ENCODE measurements at regions not wholly inside any gene's neighbourhood (a gene's known extent, or its start where the extent isn't known, plus 50 kb on each side); places are given as distances from the start of the nearest gene placed in this dataset.

DNA sequence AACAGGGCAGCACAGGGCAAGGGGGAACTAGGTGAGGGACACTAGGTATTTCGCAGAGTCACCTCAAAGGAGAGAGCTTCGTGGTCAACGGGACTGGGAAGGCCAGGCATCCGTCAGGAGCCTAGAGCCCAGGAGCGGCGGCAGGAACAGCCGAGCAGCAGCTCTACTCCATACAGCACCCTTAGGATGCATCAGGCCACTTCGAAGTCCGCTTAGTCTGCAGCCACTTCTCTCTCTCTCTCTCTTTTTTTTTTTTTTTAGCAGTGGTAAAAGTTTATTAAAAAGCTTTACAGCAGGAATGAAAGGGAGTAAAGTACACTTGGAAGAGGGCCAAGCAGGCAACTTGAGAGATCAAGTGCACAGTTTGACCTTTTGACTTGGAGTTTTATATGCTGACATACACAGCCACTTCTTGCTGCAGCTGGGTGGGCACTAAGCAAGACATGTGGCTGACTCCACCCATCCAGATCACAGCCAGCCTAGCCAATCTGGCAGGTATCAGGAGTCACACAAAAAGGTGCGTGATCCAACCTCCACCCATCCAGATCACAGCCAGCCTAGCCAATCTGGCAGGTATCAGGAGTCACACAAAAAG lies 209.7 kb upstream of the RADX start:
- no peak for ATAC-seq (ENCODE audit: low read depth)
- DNase-seq (ENCODE audit: low spot score in 2 of 2) = no peak
- Mint-ChIP-seq H3K9me3 (no peaks in the 10 kb centered on the region), H3K27ac (no peak overlapping the region), H3K4me1 (no peaks in the 10 kb centered on the region), H3K27me3 (peaks cover 3% of the 10 kb centered on the region), H3K4me3 (no peak overlapping the region), H3K36me3 (no peaks in the 10 kb centered on the region)

DNA sequence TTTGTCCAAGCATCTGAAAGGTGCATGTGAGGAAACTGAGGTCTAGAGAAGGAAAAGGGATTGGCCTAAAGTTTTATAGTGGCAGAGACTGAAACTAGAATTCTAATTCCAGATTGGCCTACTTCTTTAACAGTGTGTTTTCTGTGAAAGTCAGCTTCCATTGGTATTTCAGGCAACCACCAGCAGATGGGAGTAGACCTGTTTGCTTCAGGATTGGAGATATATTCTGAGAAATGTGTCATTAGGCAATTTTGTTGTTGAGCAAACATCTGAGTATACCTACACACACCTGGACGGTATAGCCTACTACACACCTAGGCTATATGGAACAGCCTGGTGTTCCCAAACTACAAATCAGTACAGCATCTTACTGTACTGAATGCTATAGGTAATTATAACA lies 207.3 kb upstream of the RADX start:
- Mint-ChIP-seq H3K36me3 (no peaks in the 10 kb centered on the region), H3K27me3 (peaks cover 3% of the 10 kb centered on the region), H3K27ac (no peak overlapping the region), H3K4me1 (no peaks in the 10 kb centered on the region), H3K9me3 (no peaks in the 10 kb centered on the region), H3K4me3 (no peak overlapping the region)
- ATAC-seq (ENCODE audit: low read depth) (no peak), DNase-seq (ENCODE audit: low spot score in 2 of 2) (no peak)

DNA sequence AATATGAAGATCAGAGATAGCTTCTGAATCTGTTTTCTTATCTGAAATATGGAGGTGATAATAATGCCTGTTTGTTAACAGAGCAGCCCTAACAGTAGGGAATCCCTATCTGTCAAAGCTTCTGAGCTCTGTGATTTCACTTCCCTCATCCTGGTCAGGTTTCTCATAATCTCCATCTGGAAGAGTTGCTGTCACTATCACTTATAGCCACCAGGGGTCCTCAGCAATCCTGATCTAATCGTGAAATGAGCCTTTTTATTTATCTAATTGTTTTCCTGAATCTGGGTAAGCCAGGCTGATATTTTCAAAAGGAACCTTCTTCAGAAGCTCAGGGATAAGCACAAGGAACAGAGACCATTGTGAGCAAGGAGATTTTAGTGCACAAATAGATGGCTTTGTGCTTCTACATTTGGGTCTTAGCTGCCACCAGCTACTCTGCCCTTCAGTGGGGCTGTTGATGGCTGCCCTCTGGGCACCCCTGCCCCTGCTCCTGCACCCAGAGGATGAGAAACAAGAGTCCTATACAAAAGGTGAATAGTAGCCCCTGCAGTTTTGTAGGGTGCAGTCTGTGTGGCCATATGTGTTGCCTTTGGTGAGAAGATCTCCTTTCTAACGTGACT lies 196.4 kb upstream of the RADX start:
- no peaks in the 10 kb centered on the region for H3K36me3 Mint-ChIP-seq
- ATAC-seq (ENCODE audit: low read depth) (no peak), DNase-seq (ENCODE audit: low spot score in 2 of 2) (no peak)
- no peak overlapping the region for H3K27ac Mint-ChIP-seq
- no peaks in the 10 kb centered on the region for H3K9me3 Mint-ChIP-seq
- H3K27me3 Mint-ChIP-seq = no peaks in the 10 kb centered on the region
- H3K4me1 Mint-ChIP-seq = no peaks in the 10 kb centered on the region
- no peak overlapping the region for H3K4me3 Mint-ChIP-seq

DNA sequence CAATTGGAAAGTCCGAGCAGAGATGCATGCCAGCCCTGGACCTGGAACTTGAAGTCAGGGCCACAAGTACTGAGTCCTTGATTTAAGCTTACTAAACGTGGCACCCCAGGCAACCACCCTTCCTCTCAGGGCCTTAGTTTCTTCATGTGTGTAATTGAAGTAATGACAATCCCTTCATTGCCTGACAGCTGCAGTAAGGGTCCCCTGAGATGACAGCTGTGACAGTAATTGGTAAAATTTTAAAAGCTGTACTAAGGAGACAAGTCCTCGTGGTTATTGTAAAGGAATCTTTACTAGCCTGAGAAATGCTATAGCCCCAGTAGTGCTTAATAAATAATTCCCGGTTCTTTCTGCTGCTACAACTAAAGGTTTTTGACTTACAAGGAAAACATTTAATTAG lies 175.1 kb upstream of the RADX start:
- DNase-seq (ENCODE audit: low spot score in 2 of 2) (no peak), ATAC-seq (ENCODE audit: low read depth) (no peak)
- H3K36me3 Mint-ChIP-seq = no peaks in the 10 kb centered on the region
- no peak overlapping the region for H3K27ac Mint-ChIP-seq
- H3K27me3 Mint-ChIP-seq = peaks cover 1% of the 10 kb centered on the region
- H3K4me3 Mint-ChIP-seq = no peak overlapping the region
- H3K9me3 Mint-ChIP-seq = no peaks in the 10 kb centered on the region
- H3K4me1 Mint-ChIP-seq = no peaks in the 10 kb centered on the region

DNA sequence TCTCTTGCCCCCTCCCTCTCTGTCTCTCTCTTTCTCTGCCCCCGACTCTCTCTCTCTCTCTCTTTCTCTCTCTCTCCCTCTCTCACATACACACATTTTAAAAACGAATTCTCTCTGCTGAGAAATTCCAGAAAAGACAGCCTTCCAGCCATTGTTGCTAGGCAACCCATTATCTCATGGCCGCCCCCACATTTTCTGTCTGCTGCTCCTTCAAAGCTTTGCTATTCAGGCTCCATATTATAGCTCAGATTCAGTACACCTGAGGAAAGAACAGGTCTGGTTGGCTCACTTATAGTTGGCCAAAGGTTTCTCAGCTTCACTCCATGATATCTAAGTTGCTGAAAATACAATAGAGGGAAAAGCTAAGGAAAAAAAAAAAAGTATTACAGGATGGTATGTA lies 174.4 kb upstream of the RADX start:
- Mint-ChIP-seq H3K27me3 (peaks cover 1% of the 10 kb centered on the region), H3K27ac (no peak overlapping the region), H3K4me1 (no peaks in the 10 kb centered on the region), H3K9me3 (no peaks in the 10 kb centered on the region), H3K4me3 (no peak overlapping the region), H3K36me3 (no peaks in the 10 kb centered on the region)
- DNase-seq (ENCODE audit: low spot score in 2 of 2) (no peak), ATAC-seq (ENCODE audit: low read depth) (no peak)

DNA sequence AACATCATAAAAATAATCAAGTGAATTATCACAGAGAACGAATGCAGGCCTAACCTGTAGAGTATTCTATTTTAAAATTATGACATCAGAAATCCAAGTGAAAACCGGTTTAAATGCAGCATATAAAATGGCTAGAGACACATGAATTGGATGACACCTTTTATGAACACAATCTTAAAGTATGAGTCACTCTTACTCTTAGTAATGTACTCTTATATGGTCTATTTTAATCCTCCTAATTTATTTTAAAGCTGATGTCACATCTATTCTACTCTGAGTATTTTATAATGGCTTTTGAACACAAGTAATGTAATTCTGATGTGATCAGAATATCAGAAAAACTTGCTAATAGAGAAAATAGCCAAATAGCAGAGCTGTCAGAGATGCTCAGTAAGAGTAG lies 161.4 kb upstream of the RADX start:
- Mint-ChIP-seq H3K27me3 (no peaks in the 10 kb centered on the region), H3K4me3 (no peak overlapping the region), H3K4me1 (peaks cover 4% of the 10 kb centered on the region), H3K9me3 (no peaks in the 10 kb centered on the region), H3K27ac (no peak overlapping the region), H3K36me3 (no peaks in the 10 kb centered on the region)
- DNase-seq (ENCODE audit: low spot score in 2 of 2) (no peak), ATAC-seq (ENCODE audit: low read depth) (no peak)

DNA sequence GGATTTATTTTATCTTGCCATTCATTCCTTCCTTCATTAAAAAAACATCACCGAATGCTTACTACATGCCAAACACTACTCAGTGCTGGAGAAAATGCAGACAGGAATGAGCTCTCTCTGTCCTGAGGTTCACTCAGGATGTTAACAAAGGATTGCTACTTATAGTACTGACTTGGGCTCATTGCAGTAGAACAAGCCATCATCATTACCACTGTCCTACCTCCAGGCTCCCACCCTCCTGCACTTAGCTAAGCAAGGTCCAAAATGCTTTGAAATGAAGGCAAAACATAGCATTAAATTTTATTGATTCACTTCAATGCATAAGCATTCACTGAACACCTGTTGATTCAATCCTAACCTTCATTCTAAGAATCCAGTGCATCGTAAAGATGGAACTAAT lies 159.8 kb upstream of the RADX start:
- H3K9me3 Mint-ChIP-seq = no peaks in the 10 kb centered on the region
- H3K27ac Mint-ChIP-seq = no peak overlapping the region
- no peaks in the 10 kb centered on the region for H3K36me3 Mint-ChIP-seq
- no peak overlapping the region for H3K4me3 Mint-ChIP-seq
- ATAC-seq (ENCODE audit: low read depth) (no peak), DNase-seq (ENCODE audit: low spot score in 2 of 2) (no peak)
- H3K27me3 Mint-ChIP-seq = no peaks in the 10 kb centered on the region
- H3K4me1 Mint-ChIP-seq = peaks cover 4% of the 10 kb centered on the region

DNA sequence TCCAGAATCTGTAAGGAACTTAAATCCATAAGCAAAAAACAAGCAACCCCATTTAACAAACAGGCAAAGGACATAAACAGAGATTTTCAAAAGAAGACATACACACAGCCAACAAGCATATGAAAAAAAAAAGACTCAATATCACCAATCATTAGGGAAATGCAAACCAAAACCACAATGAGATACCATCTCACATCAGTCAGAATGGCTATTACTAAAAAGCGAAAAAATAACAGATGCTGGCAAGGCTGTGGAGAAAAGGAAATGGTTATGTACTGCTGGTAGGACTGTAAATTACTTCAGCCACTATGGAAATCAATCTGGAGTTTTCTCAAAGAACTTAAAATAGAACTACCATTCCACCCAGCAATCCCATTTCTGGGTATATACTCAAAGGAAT lies 156.8 kb upstream of the RADX start:
- no peaks in the 10 kb centered on the region for H3K9me3 Mint-ChIP-seq
- H3K36me3 Mint-ChIP-seq = no peaks in the 10 kb centered on the region
- H3K27me3 Mint-ChIP-seq = no peaks in the 10 kb centered on the region
- H3K4me3 Mint-ChIP-seq = no peak overlapping the region
- H3K27ac Mint-ChIP-seq = no peak overlapping the region
- peaks cover 4% of the 10 kb centered on the region for H3K4me1 Mint-ChIP-seq
- no peak for ATAC-seq (ENCODE audit: low read depth)
- no peak for DNase-seq (ENCODE audit: low spot score in 2 of 2)

DNA sequence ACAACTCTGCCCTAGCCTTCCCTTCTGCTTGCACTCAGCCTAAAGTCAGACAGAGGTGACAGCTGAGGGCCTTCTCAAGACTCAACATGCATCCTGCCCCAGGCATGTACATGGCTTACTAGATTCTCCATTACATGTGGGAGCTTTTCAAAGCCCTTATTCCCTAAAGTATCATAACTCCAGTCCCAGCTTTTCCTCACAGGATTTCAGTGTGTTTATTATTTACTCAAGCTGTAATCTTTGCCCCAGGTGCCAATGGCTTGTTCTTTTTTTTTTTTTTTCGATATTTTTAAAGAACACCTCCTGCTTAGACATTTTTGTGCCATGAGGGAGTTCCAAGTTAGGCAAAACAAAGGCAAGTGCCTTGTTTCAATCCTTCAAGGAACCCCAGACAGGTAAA lies 154.0 kb upstream of the RADX start:
- Mint-ChIP-seq H3K36me3 (no peaks in the 10 kb centered on the region), H3K4me1 (peaks cover 4% of the 10 kb centered on the region), H3K9me3 (no peaks in the 10 kb centered on the region), H3K27ac (no peak overlapping the region), H3K4me3 (no peak overlapping the region), H3K27me3 (no peaks in the 10 kb centered on the region)
- ATAC-seq (ENCODE audit: low read depth) = no peak
- no peak for DNase-seq (ENCODE audit: low spot score in 2 of 2)

DNA sequence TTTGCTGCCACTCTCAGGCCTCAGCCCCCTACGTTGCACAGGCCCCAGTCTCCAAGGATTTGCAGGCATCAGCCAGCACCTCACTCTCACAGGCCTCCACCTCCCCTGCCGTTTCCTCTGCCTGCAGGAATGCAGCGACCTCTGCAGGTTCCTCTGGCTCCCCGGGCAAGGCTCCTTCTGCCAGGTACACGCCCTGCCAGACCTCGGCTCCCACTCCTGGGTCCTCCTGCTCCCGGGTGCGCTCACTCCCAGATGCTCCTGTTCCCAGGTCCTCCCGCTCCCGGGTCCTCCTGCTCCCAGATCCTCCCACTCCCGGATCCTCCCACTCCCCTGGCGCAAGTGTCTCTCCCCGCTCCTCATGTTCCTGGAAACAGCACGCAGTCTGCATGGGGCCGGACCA lies 144.4 kb upstream of the RADX start:
- ATAC-seq (ENCODE audit: low read depth) = no peak
- Mint-ChIP-seq H3K9me3 (no peaks in the 10 kb centered on the region), H3K4me1 (no peaks in the 10 kb centered on the region), H3K27me3 (peaks cover 9% of the 10 kb centered on the region), H3K4me3 (no peak overlapping the region), H3K27ac (no peak overlapping the region), H3K36me3 (no peaks in the 10 kb centered on the region)
- no peak for DNase-seq (ENCODE audit: low spot score in 2 of 2)

DNA sequence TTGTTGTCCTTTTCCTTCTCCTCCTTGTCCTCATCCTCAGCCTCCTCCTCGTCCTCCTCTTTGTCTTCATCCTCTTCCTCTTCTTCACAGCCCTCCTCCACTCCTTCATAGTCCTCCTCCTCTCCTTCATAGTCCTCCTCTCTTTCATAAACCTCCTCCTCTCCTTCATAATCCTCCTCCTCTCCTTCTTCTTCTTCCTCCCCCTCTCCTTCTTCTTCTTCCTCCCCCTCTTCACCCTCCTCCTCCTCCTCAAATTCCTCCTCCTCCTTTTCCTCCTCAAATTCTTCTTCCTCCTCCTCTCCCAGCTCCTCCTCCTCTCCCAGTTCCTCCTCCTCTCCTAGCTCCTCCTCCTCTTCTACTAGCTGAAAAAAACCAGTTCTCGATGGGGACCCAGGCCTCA lies 143.8 kb upstream of the RADX start:
- Mint-ChIP-seq H3K4me1 (no peaks in the 10 kb centered on the region), H3K36me3 (no peaks in the 10 kb centered on the region), H3K27me3 (peaks cover 9% of the 10 kb centered on the region), H3K9me3 (no peaks in the 10 kb centered on the region), H3K4me3 (no peak overlapping the region), H3K27ac (no peak overlapping the region)
- DNase-seq (ENCODE audit: low spot score in 2 of 2) (no peak), ATAC-seq (ENCODE audit: low read depth) (no peak)

DNA sequence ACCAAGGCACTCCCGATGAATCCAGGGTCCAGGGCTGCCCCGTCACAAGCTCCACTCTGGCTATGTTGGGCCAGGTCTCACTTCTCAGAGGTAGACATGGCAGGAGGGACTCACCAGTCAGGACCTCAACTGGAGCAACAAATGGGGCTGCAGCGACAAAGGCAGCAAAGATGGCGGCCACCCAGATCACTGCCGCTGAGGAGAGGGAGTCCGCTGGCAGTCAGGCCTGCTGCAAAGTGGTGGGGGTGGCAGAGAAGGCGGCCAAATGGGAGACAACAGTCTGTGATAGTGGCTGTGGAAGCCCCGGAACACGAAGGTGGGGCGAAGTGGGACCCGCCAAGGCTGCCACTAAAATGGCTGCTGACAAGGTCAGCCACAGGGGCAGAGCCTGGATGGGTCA lies 143.3 kb upstream of the RADX start:
- ATAC-seq (ENCODE audit: low read depth) (no peak), DNase-seq (ENCODE audit: low spot score in 2 of 2) (no peak)
- peaks cover 9% of the 10 kb centered on the region for H3K27me3 Mint-ChIP-seq
- no peaks in the 10 kb centered on the region for H3K36me3 Mint-ChIP-seq
- no peaks in the 10 kb centered on the region for H3K9me3 Mint-ChIP-seq
- H3K4me1 Mint-ChIP-seq = no peaks in the 10 kb centered on the region
- no peak overlapping the region for H3K27ac Mint-ChIP-seq
- no peak overlapping the region for H3K4me3 Mint-ChIP-seq

DNA sequence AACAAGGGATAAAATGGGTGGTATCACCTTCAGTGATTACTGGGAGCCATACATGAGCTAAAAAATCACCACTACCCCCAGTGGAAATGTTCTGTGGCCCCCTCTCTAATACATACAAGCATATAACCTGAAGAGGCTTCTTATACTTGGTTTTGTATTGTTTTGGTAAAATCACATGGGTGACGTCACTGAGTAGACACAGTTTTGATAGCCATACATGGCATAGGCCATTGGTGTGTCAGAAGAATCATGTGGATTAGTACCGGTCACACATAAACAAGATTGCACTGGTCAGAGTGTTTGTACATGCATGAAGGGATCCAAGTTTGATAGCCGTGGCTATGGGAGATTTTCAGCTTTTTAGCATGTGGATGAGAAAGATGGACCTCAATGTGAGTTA lies 131.9 kb upstream of the RADX start:
- Mint-ChIP-seq H3K9me3 (no peaks in the 10 kb centered on the region), H3K27me3 (no peaks in the 10 kb centered on the region), H3K27ac (no peak overlapping the region), H3K4me3 (no peak overlapping the region), H3K4me1 (peaks cover 10% of the 10 kb centered on the region), H3K36me3 (no peaks in the 10 kb centered on the region)
- ATAC-seq (ENCODE audit: low read depth) (no peak), DNase-seq (ENCODE audit: low spot score in 2 of 2) (no peak)

DNA sequence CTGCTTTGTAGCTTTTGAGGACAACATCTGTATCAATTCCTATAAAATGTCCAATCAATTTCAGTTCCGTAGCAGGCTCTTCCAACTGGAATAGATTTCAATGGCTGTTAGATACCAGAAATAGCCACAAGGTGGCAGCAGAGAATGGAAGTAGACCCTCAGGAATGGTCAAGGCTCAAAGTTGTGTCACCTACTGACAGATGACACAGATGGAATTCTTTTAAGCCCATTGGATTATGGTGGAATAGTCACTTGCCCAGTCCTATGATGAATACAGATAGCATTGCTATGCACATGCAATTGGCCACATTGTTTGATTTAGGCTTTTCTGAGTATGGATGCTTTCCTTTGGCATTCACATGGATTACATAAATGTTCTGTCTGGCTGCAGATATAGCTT lies 130.4 kb upstream of the RADX start:
- no peaks in the 10 kb centered on the region for H3K27me3 Mint-ChIP-seq
- no peaks in the 10 kb centered on the region for H3K36me3 Mint-ChIP-seq
- no peak overlapping the region for H3K27ac Mint-ChIP-seq
- H3K4me1 Mint-ChIP-seq = peaks cover 10% of the 10 kb centered on the region
- no peak overlapping the region for H3K4me3 Mint-ChIP-seq
- H3K9me3 Mint-ChIP-seq = no peaks in the 10 kb centered on the region
- peak; percentile 34 to 43 for DNase-seq (ENCODE audit: low spot score in 2 of 2)
- ATAC-seq (ENCODE audit: low read depth) = peak; percentile 33

DNA sequence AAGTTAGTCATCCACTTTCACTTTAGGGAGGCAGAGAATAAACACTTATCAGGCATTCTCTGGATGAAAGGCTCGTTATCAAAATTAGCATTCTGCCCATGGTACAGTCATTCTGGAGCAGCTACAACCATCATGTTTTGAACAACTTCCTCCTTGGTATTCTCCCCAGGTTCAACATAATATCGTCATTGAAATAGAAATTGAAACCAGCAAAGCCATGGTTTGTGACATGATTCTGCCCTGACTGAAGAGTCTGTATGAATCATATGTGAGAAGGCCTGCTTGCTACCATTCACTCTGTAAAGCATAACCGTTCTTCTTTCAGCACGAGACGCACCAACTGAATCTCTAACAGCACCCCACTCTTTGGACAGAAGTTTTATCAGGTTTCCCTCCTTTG lies 127.5 kb upstream of the RADX start:
- Mint-ChIP-seq H3K4me1 (peaks cover 10% of the 10 kb centered on the region), H3K36me3 (no peaks in the 10 kb centered on the region), H3K27ac (peak overlapping the region; percentile 87), H3K4me3 (peak overlapping the region; percentile 59), H3K9me3 (no peaks in the 10 kb centered on the region), H3K27me3 (no peaks in the 10 kb centered on the region)
- ATAC-seq (ENCODE audit: low read depth) (peak; percentile 92), DNase-seq (ENCODE audit: low spot score in 2 of 2) (peak in 1 of 2 donors; percentile 4)

Data from memory B cell (primary cell).